HG02588 (cell line): ENCODE measurements at regions not wholly inside any gene's neighbourhood (a gene's known extent, or its start where the extent isn't known, plus 50 kb on each side); places are given as distances from the start of the nearest gene placed in this dataset.

ENCODE experiments used
- ATAC-seq: cut with Tn5 transposase; IDR thresholded peaks from one replicate; pipeline ENCODE4 v1.9.1; 2021; ENCODE audit warnings: mild to moderate bottlenecking, moderate library complexity; ENCODE audit not compliant: unreplicated experiment

GRCh38 chr7:155963771-155964195 lies 151.5 kb upstream of the SHH start:
- no peak for ATAC-seq

- ATAC-seq, result no peak
These were observed 151.1 kb upstream of the SHH start for GRCh38 chr7:155963356-155963755.

- no peak for ATAC-seq
These were observed 150.7 kb upstream of the SHH start for GRCh38 chr7:155962968-155963300.

GRCh38 chr7:155962191-155962967 lies 150.1 kb upstream of the SHH start:
- ATAC-seq, result no peak

GRCh38 chr7:155961241-155962190 lies 149.3 kb upstream of the SHH start:
- no peak for ATAC-seq

- ATAC-seq, result no peak
These were observed 147.6 kb upstream of the SHH start for GRCh38 chr7:155959894-155960293.

- no peak for ATAC-seq
These were observed 144.7 kb upstream of the SHH start for GRCh38 chr7:155956977-155957376.

GRCh38 chr7:155955367-155955635 lies 143.0 kb upstream of the SHH start:
- no peak for ATAC-seq

- ATAC-seq, result no peak
These were observed 142.5 kb upstream of the SHH start for GRCh38 chr7:155954550-155955366.

- ATAC-seq, result no peak
These were observed 141.7 kb upstream of the SHH start for GRCh38 chr7:155953781-155954549.

- no peak for ATAC-seq
These were observed 141.2 kb upstream of the SHH start for GRCh38 chr7:155953501-155953778.

- ATAC-seq, result no peak
These were observed 139.4 kb upstream of the SHH start for GRCh38 chr7:155951554-155952158.

GRCh38 chr7:155950898-155951553 lies 138.8 kb upstream of the SHH start:
- ATAC-seq, result no peak

- no peak for ATAC-seq
These were observed 136.6 kb upstream of the SHH start for GRCh38 chr7:155948845-155949244.

GRCh38 chr7:155948423-155948822 lies 136.2 kb upstream of the SHH start:
- no peak for ATAC-seq

- ATAC-seq, result no peak
These were observed 134.8 kb upstream of the SHH start for GRCh38 chr7:155947051-155947450.

GRCh38 chr7:155945670-155946325 lies 133.5 kb upstream of the SHH start:
- no peak for ATAC-seq

- ATAC-seq, result no peak
These were observed 132.6 kb upstream of the SHH start for GRCh38 chr7:155944901-155945300.

- ATAC-seq, result no peak
These were observed 131.1 kb upstream of the SHH start for GRCh38 chr7:155943251-155943899.
